HG02884 (cell line): ENCODE measurements at regions not wholly inside any gene's neighbourhood (a gene's known extent, or its start where the extent isn't known, plus 50 kb on each side); places are given as distances from the start of the nearest gene placed in this dataset.
"Not testable (repeated sequence)": the region's sequence is repeated elsewhere in the genome, so short reads cannot be mapped to it uniquely, and the experiment has no call there.

ENCODE experiments used
- ATAC-seq: cut with Tn5 transposase; IDR thresholded peaks from one replicate; pipeline ENCODE4 v1.9.1; 2021; ENCODE audit warnings: mild to moderate bottlenecking, moderate library complexity; ENCODE audit not compliant: unreplicated experiment

- no peak for ATAC-seq
These were observed 59.8 kb upstream of the MAGI2 start for GRCh38 chr7:79513261-79513660.

GRCh38 chr7:79512261-79512660 is 58.8 kb upstream of the MAGI2 start:
- no peak for ATAC-seq

GRCh38 chr7:79511056-79511455 is 57.6 kb upstream of the MAGI2 start:
- not testable (repeated sequence) for ATAC-seq

- no peak for ATAC-seq
These were observed 53.7 kb upstream of the MAGI2 start for GRCh38 chr7:79507131-79507530.

- no peak for ATAC-seq
These were observed 53.0 kb upstream of the MAGI2 start for GRCh38 chr7:79506481-79506880.

GRCh38 chr7:79504607-79505389 is 51.3 kb upstream of the MAGI2 start:
- no peak for ATAC-seq
